CD4-positive, alpha-beta memory T cell (primary cell): ENCODE measurements at regions not wholly inside any gene's neighbourhood (a gene's known extent, or its start where the extent isn't known, plus 50 kb on each side); places are given as distances from the start of the nearest gene placed in this dataset.

Experiments
- CTCF ChIA-PET: fragments of 350-600 bp; sonication (Branson Sonifier 250); formaldehyde crosslinking; loops from one replicate; lab custom pipeline; 2021; ENCODE audit warnings: inconsistent platforms; ENCODE audit not compliant: partially characterized antibody; lab: Charles Lee
- POLR2A ChIA-PET: fragments of 350-600 bp; sonication (Branson Sonifier 250); formaldehyde crosslinking; loops from one replicate; lab custom pipeline; 2021; ENCODE audit not compliant: partially characterized antibody; lab: Charles Lee
- DNase-seq, 5 donors: peaks; one replicate each; pipeline versions ENCODE4 v3.0.0 to v3.0.0-alpha.2; 2020 to 2022; ENCODE audit warnings: mixed read lengths in 1 of 5
- H3K27ac ChIP-seq: one replicate; pipeline ENCODE4 v1.7.0; 2013; ENCODE audit warnings: low read depth, low read length
- H3K27me3 ChIP-seq: 2 replicates; pipeline ENCODE4 v1.7.0; 2013; ENCODE audit warnings: mild to moderate bottlenecking, low read length, moderate library complexity; ENCODE audit not compliant: insufficient read depth
- H3K36me3 ChIP-seq: 2 replicates; pipeline ENCODE4 v1.7.0; 2013; ENCODE audit warnings: mild to moderate bottlenecking, low read length, moderate library complexity; ENCODE audit not compliant: insufficient read depth
- H3K4me1 ChIP-seq: 2 replicates; pipeline ENCODE4 v1.7.0; 2013; ENCODE audit warnings: mild to moderate bottlenecking, low read length, moderate library complexity; ENCODE audit not compliant: insufficient read depth
- H3K4me3 ChIP-seq, 2 donors: one replicate each; pipeline ENCODE4 v1.7.0; 2013; ENCODE audit warnings: low read length in 2 of 2, mild to moderate bottlenecking in 1 of 2
- H3K9me3 ChIP-seq, 2 donors: one replicate each; pipeline ENCODE4 v1.7.0; 2013; ENCODE audit warnings: low read length in 2 of 2, control low read depth in 1 of 2; ENCODE audit not compliant: control insufficient read depth in 1 of 2
- H3K27ac Mint-ChIP-seq, 7 donors: one replicate each; pipeline ENCODE4 v1.8.0; 2020 to 2021; ENCODE audit warnings: mixed read lengths in 7 of 7, mild to moderate bottlenecking in 6 of 7, inconsistent platforms in 3 of 7, moderate library complexity in 3 of 7
- H3K27me3 Mint-ChIP-seq, 2 donors: one replicate each; pipeline ENCODE4 v1.8.0; 2020 to 2021; ENCODE audit warnings: mixed read lengths in 2 of 2
- H3K36me3 Mint-ChIP-seq, 2 donors: one replicate each; pipeline ENCODE4 v1.8.0; 2020 to 2021; ENCODE audit warnings: mixed read lengths in 2 of 2, inconsistent platforms in 1 of 2, mild to moderate bottlenecking in 1 of 2
- H3K4me1 Mint-ChIP-seq, 4 donors: one replicate each; pipeline ENCODE4 v1.8.0; 2020 to 2021; ENCODE audit warnings: mixed read lengths in 4 of 4, mild to moderate bottlenecking in 1 of 4
- H3K4me3 Mint-ChIP-seq, 8 donors: one replicate each; pipeline ENCODE4 v1.8.0; 2020 to 2021; ENCODE audit warnings: mixed read lengths in 8 of 8, mild to moderate bottlenecking in 7 of 8, moderate library complexity in 6 of 8, inconsistent platforms in 3 of 8
- H3K9me3 Mint-ChIP-seq, 8 donors: one replicate each; pipeline ENCODE4 v1.8.0; 2020 to 2021; ENCODE audit warnings: mixed read lengths in 8 of 8, mild to moderate bottlenecking in 5 of 8, inconsistent platforms in 3 of 8, moderate library complexity in 1 of 8
- intact Hi-C: fragments of 100-400 bp; cut with micrococcal nuclease; formaldehyde crosslinking; loops from one replicate; pipeline ENCODE4 v1.15.1; 2023

DNA sequence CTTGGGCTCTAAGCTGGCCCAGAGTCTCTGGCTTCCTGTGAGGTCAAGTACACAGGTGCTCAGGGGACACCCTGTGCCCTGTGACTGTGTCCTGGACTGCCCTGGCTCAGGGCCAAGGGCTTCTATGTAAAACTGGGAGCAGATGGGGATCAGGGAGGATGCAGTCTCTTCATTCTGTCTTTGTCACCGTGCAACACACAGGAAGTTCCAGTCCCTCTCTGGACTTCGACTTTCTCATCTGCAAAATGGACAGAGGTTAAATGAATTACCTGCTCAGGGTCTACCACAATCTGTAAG is 61.9 kb upstream of the TLE3 start:
- POLR2A ChIA-PET: no interaction called here

DNA sequence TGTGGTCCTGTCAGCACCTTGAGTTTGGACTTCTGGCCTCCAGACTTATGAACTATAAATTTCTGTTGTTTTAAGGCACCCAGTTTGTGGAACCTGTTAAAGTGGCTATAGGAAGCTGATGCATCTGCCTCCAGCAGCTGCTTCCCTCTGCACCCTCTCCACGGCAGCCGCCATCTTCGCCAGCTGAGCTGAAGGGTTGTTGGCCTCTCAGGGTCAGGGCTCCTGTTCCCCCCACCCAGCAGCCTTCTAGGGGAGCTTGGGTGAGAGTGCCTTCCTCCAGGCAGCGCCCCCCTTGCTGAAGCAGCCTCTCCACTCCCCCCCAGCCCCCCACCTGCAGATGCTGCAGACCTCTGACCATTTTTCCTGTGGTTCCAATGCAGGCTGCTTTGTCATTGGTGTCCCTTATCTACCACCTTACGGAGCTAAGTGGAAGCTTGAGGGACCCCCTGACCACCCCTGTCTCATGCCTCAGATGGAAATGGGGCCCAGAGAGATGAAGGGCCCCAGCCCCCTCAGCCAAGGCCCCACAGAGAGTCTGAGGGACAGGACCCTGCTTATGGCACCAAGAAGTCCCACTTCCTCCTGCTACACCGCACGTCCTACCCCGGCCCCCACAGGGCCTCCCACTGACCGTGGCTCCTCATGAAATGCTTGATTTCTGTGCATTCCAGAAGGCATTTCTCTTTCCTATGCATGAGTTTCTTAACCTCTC is 61.4 kb upstream of the TLE3 start:
- Mint-ChIP-seq H3K27me3 (peaks cover 5 to 6% of the 10 kb centered on the region in 2 donors), H3K4me3 (no peak overlapping the region), H3K27ac (no peak overlapping the region), H3K36me3 (no peaks in the 10 kb centered on the region), H3K9me3 (no peaks in the 10 kb centered on the region), H3K4me1 (no peaks in the 10 kb centered on the region)
- DNase-seq: no peak
- H3K4me3 ChIP-seq: no peak overlapping the region
- ChIA-PET POLR2A (no interaction called here), CTCF (no interaction called here)
- no peaks in the 10 kb centered on the region for H3K27me3 ChIP-seq
- intact Hi-C loops: no loop called here
- H3K4me1 ChIP-seq: no peaks in the 10 kb centered on the region
- no peak overlapping the region for H3K27ac ChIP-seq
- no peaks in the 10 kb centered on the region for H3K36me3 ChIP-seq
- H3K9me3 ChIP-seq: no peaks in the 10 kb centered on the region

More for the DNA sequence above, 61.9 kb upstream of the TLE3 start:
- Mint-ChIP-seq H3K27me3 (peaks cover 5 to 6% of the 10 kb centered on the region in 2 donors), H3K27ac (peak overlapping the region in 1 of 7 donors; percentile 72), H3K9me3 (no peaks in the 10 kb centered on the region), H3K4me1 (no peaks in the 10 kb centered on the region), H3K36me3 (no peaks in the 10 kb centered on the region), H3K4me3 (no peak overlapping the region)
- CTCF ChIA-PET: no interaction called here
- no peak overlapping the region for H3K4me3 ChIP-seq
- H3K9me3 ChIP-seq: no peaks in the 10 kb centered on the region
- no peak for DNase-seq
- no peak overlapping the region for H3K27ac ChIP-seq
- no peaks in the 10 kb centered on the region for H3K27me3 ChIP-seq
- H3K36me3 ChIP-seq: no peaks in the 10 kb centered on the region
- H3K4me1 ChIP-seq: no peaks in the 10 kb centered on the region
- intact Hi-C loops: no loop called here

GRCh38 chr15:70158309-70159000 is 60.7 kb upstream of the TLE3 start:
- no peaks in the 10 kb centered on the region for H3K9me3 Mint-ChIP-seq
- H3K27me3 Mint-ChIP-seq: peaks cover 5 to 6% of the 10 kb centered on the region in 2 donors
- H3K9me3 ChIP-seq: no peaks in the 10 kb centered on the region
- no peaks in the 10 kb centered on the region for H3K36me3 ChIP-seq
- H3K4me1 Mint-ChIP-seq: no peaks in the 10 kb centered on the region
- no peaks in the 10 kb centered on the region for H3K36me3 Mint-ChIP-seq
- H3K4me3 ChIP-seq: no peak overlapping the region
- H3K27ac ChIP-seq: no peak overlapping the region
- H3K27me3 ChIP-seq: no peaks in the 10 kb centered on the region
- no peak overlapping the region for H3K4me3 Mint-ChIP-seq
- no peaks in the 10 kb centered on the region for H3K4me1 ChIP-seq
- ChIA-PET CTCF (no interaction called here), POLR2A (no interaction called here)
- DNase-seq: no peak
- H3K27ac Mint-ChIP-seq: no peak overlapping the region
- intact Hi-C loops: no loop called here

DNA sequence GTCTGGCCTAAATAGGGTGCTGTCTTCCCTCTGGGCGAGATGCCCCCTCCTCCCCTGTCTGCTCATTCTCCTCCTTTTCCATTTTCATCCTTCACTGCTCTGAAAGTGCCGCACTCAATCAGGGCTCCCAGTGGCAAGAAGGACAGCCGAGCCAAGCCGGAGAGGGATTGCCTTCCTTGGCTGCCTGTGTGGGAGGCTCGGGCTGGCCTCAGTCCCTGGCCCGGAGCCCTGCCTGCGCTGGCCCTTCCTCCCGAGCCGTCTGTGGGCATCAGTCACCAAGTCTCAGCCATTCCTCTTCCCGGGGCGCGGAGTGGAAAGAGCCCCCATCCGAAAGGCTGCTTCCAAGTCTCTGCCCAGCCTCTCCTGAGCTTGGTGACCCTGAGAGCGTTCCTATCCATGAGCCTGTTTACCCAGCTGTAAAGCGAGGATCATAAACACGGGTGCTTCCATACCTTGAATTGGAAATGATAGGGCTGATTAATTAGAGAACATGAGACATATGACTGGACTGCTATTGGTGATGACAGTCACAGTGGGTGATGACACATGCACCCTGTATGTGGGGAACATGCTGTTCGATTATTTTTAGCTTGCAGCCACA is 59.1 kb upstream of the TLE3 start:
- H3K27ac Mint-ChIP-seq: no peak overlapping the region
- no peaks in the 10 kb centered on the region for H3K4me1 Mint-ChIP-seq
- no peak overlapping the region for H3K27ac ChIP-seq
- no peaks in the 10 kb centered on the region for H3K27me3 ChIP-seq
- no peak overlapping the region for H3K4me3 ChIP-seq
- H3K9me3 Mint-ChIP-seq: no peaks in the 10 kb centered on the region
- H3K4me1 ChIP-seq: no peaks in the 10 kb centered on the region
- no peak overlapping the region for H3K4me3 Mint-ChIP-seq
- H3K9me3 ChIP-seq: no peaks in the 10 kb centered on the region
- intact Hi-C loops: no loop called here
- no peak for DNase-seq
- H3K36me3 Mint-ChIP-seq: no peaks in the 10 kb centered on the region
- no peaks in the 10 kb centered on the region for H3K36me3 ChIP-seq
- POLR2A ChIA-PET: no interaction called here
- H3K27me3 Mint-ChIP-seq: peaks cover 5 to 6% of the 10 kb centered on the region in 2 donors
- CTCF ChIA-PET: no interaction called here

DNA sequence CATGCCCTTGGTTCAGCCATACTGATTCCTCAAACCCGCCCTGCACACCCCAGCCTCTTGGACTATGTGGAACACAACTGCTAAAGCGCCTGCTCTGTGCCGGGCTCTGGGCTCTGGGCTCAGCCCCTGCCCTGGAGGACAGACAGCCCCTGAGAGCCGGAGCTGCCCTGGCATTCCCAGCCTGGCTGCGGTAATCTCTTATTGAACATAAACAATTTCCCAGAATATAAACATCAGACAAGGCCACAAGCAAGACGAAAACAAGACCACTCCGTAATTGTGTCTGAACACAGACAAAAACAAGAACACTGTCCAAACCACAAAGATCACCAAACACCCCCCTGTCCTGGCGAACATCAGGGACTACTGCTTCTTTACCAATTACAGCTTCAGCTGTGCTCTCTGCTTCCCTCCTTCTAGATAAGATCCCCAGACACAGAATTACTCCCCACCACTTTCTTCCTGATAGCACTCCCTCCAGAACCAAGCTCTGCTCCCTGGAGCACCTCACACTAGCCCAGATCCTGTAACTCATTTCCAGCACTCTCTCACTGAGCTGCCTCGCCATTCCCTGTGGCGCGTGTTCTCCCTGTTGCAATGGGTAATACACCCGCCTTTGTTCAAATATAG is 57.1 kb upstream of the TLE3 start:
- Histone ChIP-seq H3K4me3 (no peak overlapping the region), H3K4me1 (no peaks in the 10 kb centered on the region), H3K27ac (no peak overlapping the region), H3K36me3 (no peaks in the 10 kb centered on the region), H3K27me3 (no peaks in the 10 kb centered on the region), H3K9me3 (no peaks in the 10 kb centered on the region)
- Mint-ChIP-seq H3K4me1 (no peaks in the 10 kb centered on the region), H3K27me3 (peaks cover 5 to 6% of the 10 kb centered on the region in 2 donors), H3K27ac (no peak overlapping the region), H3K9me3 (no peaks in the 10 kb centered on the region), H3K36me3 (no peaks in the 10 kb centered on the region), H3K4me3 (no peak overlapping the region)
- ChIA-PET POLR2A (no interaction called here), CTCF (no interaction called here)
- no peak for DNase-seq
- intact Hi-C loops: no loop called here

DNA sequence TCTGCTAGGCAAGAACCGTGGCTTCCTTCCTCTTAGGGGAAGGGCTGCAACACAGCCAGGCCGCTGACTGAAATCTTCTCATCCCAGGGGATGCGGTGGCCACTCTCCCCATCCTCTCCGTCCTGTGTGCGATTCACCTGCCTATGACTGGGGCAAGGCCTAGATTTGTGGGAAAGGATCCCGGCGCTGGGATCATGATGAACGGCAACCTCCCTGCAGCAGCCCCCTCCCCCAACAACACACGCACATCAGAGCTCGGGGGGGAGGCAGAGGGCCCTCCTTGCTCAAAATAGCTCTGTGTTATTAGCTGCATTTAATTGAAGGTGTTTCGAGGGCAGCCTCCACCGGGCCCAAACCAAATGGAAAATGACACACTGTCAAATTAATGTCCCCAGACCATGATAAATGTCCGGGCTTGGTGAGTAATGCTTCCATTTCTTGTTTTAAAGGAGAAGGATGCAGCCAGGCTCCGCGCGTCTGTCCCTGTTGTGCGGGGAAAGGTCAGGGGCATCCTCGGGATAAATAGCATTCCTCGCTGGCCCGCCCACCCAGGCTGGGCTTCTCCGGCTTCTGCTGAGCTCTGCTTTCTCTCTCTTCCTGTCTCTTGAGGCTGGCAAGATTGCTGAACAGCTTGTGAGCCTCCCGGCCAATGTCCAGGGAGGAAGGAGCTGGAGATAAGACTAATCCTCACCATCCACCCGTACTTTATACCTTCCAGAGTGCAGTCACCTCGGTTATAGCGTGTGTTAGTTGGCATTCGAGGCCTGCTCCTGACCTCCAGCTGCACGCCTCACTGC is 56.4 kb upstream of the TLE3 start:
- Histone ChIP-seq H3K27me3 (no peaks in the 10 kb centered on the region), H3K36me3 (no peaks in the 10 kb centered on the region), H3K27ac (no peak overlapping the region), H3K9me3 (no peaks in the 10 kb centered on the region), H3K4me1 (no peaks in the 10 kb centered on the region), H3K4me3 (no peak overlapping the region)
- intact Hi-C loops: no loop called here
- Mint-ChIP-seq H3K36me3 (no peaks in the 10 kb centered on the region), H3K27ac (no peak overlapping the region), H3K27me3 (peaks cover 3 to 5% of the 10 kb centered on the region in 2 donors), H3K4me1 (no peaks in the 10 kb centered on the region), H3K4me3 (no peak overlapping the region), H3K9me3 (no peaks in the 10 kb centered on the region)
- ChIA-PET CTCF (no interaction called here), POLR2A (no interaction called here)
- DNase-seq: no peak

DNA sequence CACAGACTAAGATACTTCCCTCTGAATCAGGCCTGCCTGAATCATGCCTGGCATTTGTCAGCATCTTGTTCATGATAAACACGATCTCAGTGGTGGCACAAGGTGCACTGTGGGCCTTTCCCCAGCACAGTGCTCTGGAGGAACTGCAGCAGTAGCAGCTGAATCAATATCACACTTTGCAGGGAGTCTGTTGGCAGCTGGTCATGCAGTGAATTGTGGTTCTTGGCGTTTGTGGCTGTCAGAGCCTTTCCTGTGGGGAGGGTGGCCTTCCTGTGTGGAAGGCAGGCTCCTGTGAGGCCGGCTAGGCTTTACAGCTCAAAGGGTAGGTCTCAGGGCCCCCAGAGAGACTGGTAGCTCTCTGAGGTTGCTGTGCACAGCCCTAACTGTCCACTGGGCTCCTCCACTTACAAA is 54.4 kb upstream of the TLE3 start:
- ChIA-PET CTCF (interaction anchor here (0.8 kb wide), 1 partner anchor 10 kb away, joined by 3 read pairs; no protein-coding TSS in a partner anchor), POLR2A (no interaction called here)
- intact Hi-C loops: no loop called here
- Mint-ChIP-seq H3K27me3 (peaks cover 0 to 2% of the 10 kb centered on the region in 2 donors), H3K9me3 (no peaks in the 10 kb centered on the region), H3K36me3 (no peaks in the 10 kb centered on the region), H3K4me3 (no peak overlapping the region), H3K4me1 (no peaks in the 10 kb centered on the region), H3K27ac (no peak overlapping the region)
- Histone ChIP-seq H3K27me3 (no peaks in the 10 kb centered on the region), H3K4me3 (no peak overlapping the region), H3K9me3 (no peaks in the 10 kb centered on the region), H3K36me3 (no peaks in the 10 kb centered on the region), H3K4me1 (no peaks in the 10 kb centered on the region), H3K27ac (no peak overlapping the region)
- no peak for DNase-seq
